Activated gamma-delta T cell treated with Interleukin-2 at 50 U/mL for 16 hours (primary cell): ENCODE measurements at regions not wholly inside any gene's neighbourhood (a gene's known extent, or its start where the extent isn't known, plus 50 kb on each side); places are given as distances from the start of the nearest gene placed in this dataset.
"Not testable (repeated sequence)": the region's sequence is repeated elsewhere in the genome, so short reads cannot be mapped to it uniquely, and the experiment has no call there.

Experiments used
- DNase-seq: peaks from one replicate; pipeline ENCODE4 v3.0.0-alpha.2; 2020

- DNase-seq: no peak
Observed at GRCh38 chr3:35950021-35950420, 310.7 kb downstream of the ARPP21 start.

- DNase-seq: no peak
Observed at GRCh38 chr3:35954413-35954812, 315.1 kb downstream of the ARPP21 start.

GRCh38 chr3:35965908-35966307 is 326.6 kb downstream of the ARPP21 start:
- no peak for DNase-seq

GRCh38 chr3:35966629-35967464 is 327.5 kb downstream of the ARPP21 start:
- no peak for DNase-seq

- no peak for DNase-seq
Observed at GRCh38 chr3:35968043-35968622, 328.8 kb downstream of the ARPP21 start.

GRCh38 chr3:35969406-35969805 is 330.1 kb downstream of the ARPP21 start:
- DNase-seq: no peak

- no peak for DNase-seq
Observed at GRCh38 chr3:35970793-35971192, 331.5 kb downstream of the ARPP21 start.

- DNase-seq: no peak
Observed at GRCh38 chr3:35971686-35972085, 332.4 kb downstream of the ARPP21 start.

GRCh38 chr3:35974872-35975271 is 335.5 kb downstream of the ARPP21 start:
- DNase-seq: no peak

- no peak for DNase-seq
Observed at GRCh38 chr3:35986161-35986560, 346.8 kb downstream of the ARPP21 start.

GRCh38 chr3:35987386-35987785 is 348.1 kb downstream of the ARPP21 start:
- no peak for DNase-seq

GRCh38 chr3:35992041-35992440 is 352.7 kb downstream of the ARPP21 start:
- no peak for DNase-seq

- DNase-seq: no peak
Observed at GRCh38 chr3:36011791-36012190, 368.5 kb upstream of the STAC start.

- DNase-seq: no peak
Observed at GRCh38 chr3:36013425-36013824, 366.9 kb upstream of the STAC start.

GRCh38 chr3:36025232-36025631 is 355.1 kb upstream of the STAC start:
- DNase-seq: no peak

- DNase-seq: no peak
Observed at GRCh38 chr3:36032180-36033047, 347.9 kb upstream of the STAC start.

- no peak for DNase-seq
Observed at GRCh38 chr3:36058404-36059030, 321.8 kb upstream of the STAC start.

GRCh38 chr3:36060950-36061349 is 319.4 kb upstream of the STAC start:
- no peak for DNase-seq

- no peak for DNase-seq
Observed at GRCh38 chr3:36063992-36064391, 316.3 kb upstream of the STAC start.

GRCh38 chr3:36065321-36065720 is 315.0 kb upstream of the STAC start:
- DNase-seq: no peak

GRCh38 chr3:36075491-36075890 is 304.8 kb upstream of the STAC start:
- no peak for DNase-seq

GRCh38 chr3:36077320-36077719 is 303.0 kb upstream of the STAC start:
- no peak for DNase-seq

GRCh38 chr3:36082958-36083357 is 297.3 kb upstream of the STAC start:
- DNase-seq: not testable (repeated sequence)
